SK-N-MC (cell line): ENCODE measurements at regions not wholly inside any gene's neighbourhood (a gene's known extent, or its start where the extent isn't known, plus 50 kb on each side); places are given as distances from the start of the nearest gene placed in this dataset.

Experiments
- EZH2 ChIP-seq: fragments of 200-600 bp; sonication (generic); IDR thresholded peaks from one replicate; pipeline ENCODE4 v1.6.1; 2017; ENCODE audit warnings: antibody characterized with exemption
- FOXP2 ChIP-seq: optimal IDR thresholded peaks from 2 replicates; pipeline ENCODE3; 2011; ENCODE audit warnings: mild to moderate bottlenecking, moderate library complexity; ENCODE audit not compliant: insufficient read depth; ENCODE audit errors: extremely low read length, control extremely low read depth
- POLR2AphosphoS5 ChIP-seq: IDR thresholded peaks from 2 replicates; pipeline ENCODE4 v1.6.1; 2012; ENCODE audit warnings: mild to moderate bottlenecking, low read depth, low read length, borderline replicate concordance

DNA sequence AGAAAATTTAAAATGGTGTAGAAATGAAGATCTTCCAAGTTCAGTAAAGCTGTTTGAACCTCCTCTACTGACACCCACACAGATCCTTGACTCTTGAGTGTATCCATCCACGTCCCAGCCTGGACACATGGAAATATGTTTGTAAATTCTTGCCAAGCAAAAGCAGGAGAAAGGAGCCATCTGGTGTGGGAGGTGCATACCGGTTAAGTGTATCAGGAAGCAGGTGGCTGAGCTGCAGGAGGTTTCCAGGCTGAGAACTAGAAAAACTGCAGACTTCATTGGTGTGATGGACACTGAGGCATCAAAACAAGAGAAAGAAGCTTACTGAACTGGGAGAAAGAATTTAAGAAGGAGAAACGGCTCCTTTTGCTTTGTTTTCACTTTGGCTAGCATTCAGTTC lies 229.9 kb upstream of the GRIK2 start:
- TF ChIP-seq POLR2AphosphoS5, result no peak
- no peak for TF ChIP-seq EZH2
- no peak for TF ChIP-seq FOXP2
